Gastrocnemius medialis (tissue), 4 donors: ENCODE measurements at regions not wholly inside any gene's neighbourhood (a gene's known extent, or its start where the extent isn't known, plus 50 kb on each side); places are given as distances from the start of the nearest gene placed in this dataset.

Experiments used
- ATAC-seq, 2 donors: fragments of 150-250 bp; one replicate each; pipeline ENCODE4 v1.9.1; 2016
- DNase-seq, 2 donors: peaks; one replicate each; pipeline ENCODE4 v3.0.0-alpha.2; 2019
- H3K27ac ChIP-seq, 4 donors: fragments of 200-600 bp; sonication (generic); 1 replicate in 1 of 4; 2 replicates in 3 of 4; pipeline ENCODE4 v1.5.1; 2016 to 2018; ENCODE audit warnings: mild to moderate bottlenecking in 2 of 4, moderate library complexity in 1 of 4
- H3K27me3 ChIP-seq, 3 donors: fragments of 200-600 bp; sonication (generic) in 2 of 3; 1 replicate in 1 of 3; 2 replicates in 2 of 3; pipeline versions ENCODE4 v1.5.1 to v1.6.0; 2016 to 2019; ENCODE audit warnings: mild to moderate bottlenecking in 1 of 3, moderate library complexity in 1 of 3
- H3K36me3 ChIP-seq, 2 donors: fragments of 200-600 bp; sonication (generic) in 1 of 2; one replicate each; pipeline ENCODE4 v1.5.1; 2017 to 2018
- H3K4me1 ChIP-seq, 2 donors: fragments of 200-600 bp; sonication (generic) in 1 of 2; one replicate each; pipeline ENCODE4 v1.5.1; 2016 to 2017; ENCODE audit warnings: mild to moderate bottlenecking in 2 of 2
- H3K4me3 ChIP-seq, 4 donors: fragments of 200-600 bp; sonication (generic) in 3 of 4; 1 replicate in 1 of 4; 2 replicates in 3 of 4; pipeline ENCODE4 v1.5.1; 2016 to 2019; ENCODE audit warnings: mild to moderate bottlenecking in 2 of 4
- H3K9me3 ChIP-seq, 3 donors: fragments of 200-600 bp; sonication (generic) in 2 of 3; 1 replicate in 1 of 3; 2 replicates in 2 of 3; pipeline ENCODE4 v1.5.1; 2016 to 2019
- POLR2A ChIP-seq, 2 donors: fragments of 450-650 bp; IDR thresholded peaks; one replicate each; pipeline ENCODE4 v1.6.1; 2017; ENCODE audit warnings: antibody characterized with exemption in 2 of 2, mild to moderate bottlenecking in 2 of 2, moderate library complexity in 2 of 2
- in situ Hi-C, 4 donors: fragments of 200-750 bp; cut with MboI; loops; one replicate each; pipeline versions ENCODE4 v1.15.0 to v1.8.0; 2017; ENCODE audit warnings: low sequenced_read_pairs in 4 of 4
- intact Hi-C: fragments of 100-400 bp; cut with DNase I; formaldehyde crosslinking; loops from one replicate; pipeline ENCODE4 v1.15.1; 2023; ENCODE audit warnings: low total_unique reads
- TF ChIP-seq, protein P1 (sequence below), 5 experiments: fragments of 450-650 bp in 3 of 5; fragments of 200-600 bp in 2 of 5; sonication (generic) in 2 of 5; IDR thresholded peaks in 4 of 5; conservative IDR thresholded peaks in 1 of 5; 1 replicate in 4 of 5; 2 replicates in 1 of 5; pipeline ENCODE4 v1.5.1; 2016 to 2019; ENCODE audit warnings: antibody characterized with exemption in 5 of 5, mild to moderate bottlenecking in 3 of 5, moderate library complexity in 3 of 5

DNA sequence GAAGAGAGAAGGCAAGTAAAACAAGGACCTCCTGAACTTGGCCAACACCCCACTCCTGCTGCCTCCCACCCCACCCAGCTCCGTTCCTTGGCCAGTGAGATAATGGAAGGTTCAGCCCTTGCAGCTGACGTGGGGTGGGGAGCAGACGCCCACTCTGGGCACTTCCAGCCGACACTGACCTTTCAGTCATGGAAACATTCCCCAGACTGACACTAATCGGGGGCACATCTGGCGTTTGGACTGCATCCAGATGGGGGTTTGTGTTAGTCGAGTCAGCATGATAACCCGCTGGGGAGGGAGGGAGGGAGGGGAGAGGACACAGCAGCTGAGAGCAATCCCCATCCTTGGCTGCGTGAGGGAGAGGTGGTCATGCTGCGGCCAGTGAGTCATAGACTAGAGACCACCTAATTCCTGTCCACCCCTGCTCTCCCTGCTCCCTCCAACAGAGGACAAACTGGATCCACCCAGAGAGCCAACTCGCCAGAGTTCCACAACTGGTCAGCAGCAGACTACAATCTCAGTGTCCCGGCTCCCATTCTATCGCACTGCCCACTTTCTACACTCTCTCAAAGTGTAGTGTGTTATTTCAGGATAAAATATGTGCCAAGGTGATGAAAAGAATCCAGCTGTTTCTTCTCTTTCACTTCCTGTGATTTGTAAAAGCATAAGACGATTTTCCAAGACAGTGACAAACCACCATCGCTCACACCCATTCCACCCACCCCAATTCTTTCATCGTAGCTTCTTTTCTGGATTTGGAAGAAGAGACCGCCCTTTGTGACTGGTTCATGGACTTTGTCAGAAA, 115.4 kb upstream of the PKDCC start:
- TF ChIP-seq, protein P1, sequence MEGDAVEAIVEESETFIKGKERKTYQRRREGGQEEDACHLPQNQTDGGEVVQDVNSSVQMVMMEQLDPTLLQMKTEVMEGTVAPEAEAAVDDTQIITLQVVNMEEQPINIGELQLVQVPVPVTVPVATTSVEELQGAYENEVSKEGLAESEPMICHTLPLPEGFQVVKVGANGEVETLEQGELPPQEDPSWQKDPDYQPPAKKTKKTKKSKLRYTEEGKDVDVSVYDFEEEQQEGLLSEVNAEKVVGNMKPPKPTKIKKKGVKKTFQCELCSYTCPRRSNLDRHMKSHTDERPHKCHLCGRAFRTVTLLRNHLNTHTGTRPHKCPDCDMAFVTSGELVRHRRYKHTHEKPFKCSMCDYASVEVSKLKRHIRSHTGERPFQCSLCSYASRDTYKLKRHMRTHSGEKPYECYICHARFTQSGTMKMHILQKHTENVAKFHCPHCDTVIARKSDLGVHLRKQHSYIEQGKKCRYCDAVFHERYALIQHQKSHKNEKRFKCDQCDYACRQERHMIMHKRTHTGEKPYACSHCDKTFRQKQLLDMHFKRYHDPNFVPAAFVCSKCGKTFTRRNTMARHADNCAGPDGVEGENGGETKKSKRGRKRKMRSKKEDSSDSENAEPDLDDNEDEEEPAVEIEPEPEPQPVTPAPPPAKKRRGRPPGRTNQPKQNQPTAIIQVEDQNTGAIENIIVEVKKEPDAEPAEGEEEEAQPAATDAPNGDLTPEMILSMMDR (IDR thresholded peaks at IDR 0.05 in 4 of 5, conservative IDR thresholded peaks at IDR 0.05 in 1 of 5), result no peak
- no peak for TF ChIP-seq POLR2A (IDR thresholded peaks at IDR 0.05)
- peak overlapping the region; percentile 70 to 89 (median 76) for H3K27ac ChIP-seq
- no peaks in the 10 kb centered on the region for H3K36me3 ChIP-seq
- peak overlapping the region in 1 of 4 donors; percentile 8 for H3K4me3 ChIP-seq
- peaks cover 48 to 60% of the 10 kb centered on the region in 2 donors for H3K4me1 ChIP-seq
- no peaks in the 10 kb centered on the region for H3K27me3 ChIP-seq
- H3K9me3 ChIP-seq, result no peaks in the 10 kb centered on the region
- in situ Hi-C loops (no loop called here), intact Hi-C loops (no loop called here)
- ATAC-seq (peak; percentile 17 to 39), DNase-seq (peak; percentile 43 to 67)

DNA sequence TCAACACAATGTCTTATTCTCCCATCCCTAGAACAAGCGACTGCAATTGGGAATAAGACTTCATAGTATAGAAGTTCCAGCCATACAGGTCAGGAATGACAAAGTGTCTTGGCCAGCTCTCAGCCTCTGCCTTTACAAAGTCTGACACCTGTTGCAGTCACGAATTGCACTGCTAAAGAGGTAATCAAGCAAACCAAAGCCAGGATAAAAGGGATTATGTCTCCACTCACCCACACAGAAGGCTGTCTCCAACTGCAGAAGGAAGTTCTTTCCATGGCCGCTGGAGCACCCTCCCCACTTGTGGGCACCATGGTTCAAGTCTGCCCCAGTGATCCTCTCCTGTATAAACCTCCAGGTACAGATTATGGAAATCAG, 114.8 kb upstream of the PKDCC start:
- ATAC-seq (peak; percentile 44 to 48), DNase-seq (no peak)
- H3K9me3 ChIP-seq, result no peaks in the 10 kb centered on the region
- H3K36me3 ChIP-seq, result no peaks in the 10 kb centered on the region
- H3K27ac ChIP-seq, result peak overlapping the region; percentile 70 to 89 (median 76)
- intact Hi-C loops (no loop called here), in situ Hi-C loops (no loop called here)
- peaks cover 42 to 54% of the 10 kb centered on the region in 2 donors for H3K4me1 ChIP-seq
- no peak overlapping the region for H3K4me3 ChIP-seq
- H3K27me3 ChIP-seq, result no peaks in the 10 kb centered on the region
- TF ChIP-seq, protein P1 (IDR thresholded peaks at IDR 0.05 in 4 of 5, conservative IDR thresholded peaks at IDR 0.05 in 1 of 5), result no peak
- TF ChIP-seq POLR2A (IDR thresholded peaks at IDR 0.05), result no peak

DNA sequence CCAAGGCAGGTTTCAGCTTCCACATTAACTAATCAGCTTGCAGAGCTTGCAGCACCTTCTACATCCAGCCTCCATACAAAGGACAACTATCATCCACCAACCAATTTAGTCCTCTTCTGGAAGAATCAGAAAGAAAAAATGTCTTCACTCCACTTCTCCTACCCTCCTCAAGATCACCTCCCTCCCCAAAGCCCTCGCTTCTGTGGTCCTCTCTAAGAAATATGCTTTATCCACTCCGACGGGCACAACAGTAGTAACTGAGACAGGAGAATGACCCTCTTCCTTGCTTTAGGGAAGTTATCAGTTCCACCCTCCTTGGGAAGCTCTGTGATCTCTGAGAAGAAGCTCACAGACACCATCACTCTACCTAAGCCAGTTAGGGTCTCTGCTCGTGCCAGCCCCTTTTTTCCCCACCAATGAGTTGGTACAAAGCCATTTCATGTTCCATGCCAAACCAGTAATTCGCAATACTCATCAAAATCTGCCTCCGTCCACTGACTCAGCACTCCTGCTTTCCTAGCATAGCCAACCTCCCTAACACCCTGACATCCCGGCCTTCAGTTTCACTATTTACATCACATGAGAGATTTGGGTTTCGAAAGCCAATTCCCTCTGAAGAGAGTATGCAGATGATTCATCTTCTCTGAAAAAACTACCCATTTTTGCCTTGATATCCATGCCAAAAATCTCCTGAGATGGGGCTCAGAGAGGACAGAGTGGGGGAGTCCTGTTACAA, 114.1 kb upstream of the PKDCC start:
- peak; percentile 30 to 39 for ATAC-seq
- Histone ChIP-seq H3K9me3 (no peaks in the 10 kb centered on the region), H3K36me3 (no peaks in the 10 kb centered on the region), H3K27ac (peak overlapping the region; percentile 70 to 89 (median 76)), H3K27me3 (no peaks in the 10 kb centered on the region), H3K4me1 (peaks cover 35 to 48% of the 10 kb centered on the region in 2 donors), H3K4me3 (no peak overlapping the region)
- TF ChIP-seq, protein P1 (IDR thresholded peaks at IDR 0.05 in 4 of 5, conservative IDR thresholded peaks at IDR 0.05 in 1 of 5), result no peak
- TF ChIP-seq POLR2A (IDR thresholded peaks at IDR 0.05), result no peak
- DNase-seq, result no peak
- in situ Hi-C loops (no loop called here), intact Hi-C loops (no loop called here)

DNA sequence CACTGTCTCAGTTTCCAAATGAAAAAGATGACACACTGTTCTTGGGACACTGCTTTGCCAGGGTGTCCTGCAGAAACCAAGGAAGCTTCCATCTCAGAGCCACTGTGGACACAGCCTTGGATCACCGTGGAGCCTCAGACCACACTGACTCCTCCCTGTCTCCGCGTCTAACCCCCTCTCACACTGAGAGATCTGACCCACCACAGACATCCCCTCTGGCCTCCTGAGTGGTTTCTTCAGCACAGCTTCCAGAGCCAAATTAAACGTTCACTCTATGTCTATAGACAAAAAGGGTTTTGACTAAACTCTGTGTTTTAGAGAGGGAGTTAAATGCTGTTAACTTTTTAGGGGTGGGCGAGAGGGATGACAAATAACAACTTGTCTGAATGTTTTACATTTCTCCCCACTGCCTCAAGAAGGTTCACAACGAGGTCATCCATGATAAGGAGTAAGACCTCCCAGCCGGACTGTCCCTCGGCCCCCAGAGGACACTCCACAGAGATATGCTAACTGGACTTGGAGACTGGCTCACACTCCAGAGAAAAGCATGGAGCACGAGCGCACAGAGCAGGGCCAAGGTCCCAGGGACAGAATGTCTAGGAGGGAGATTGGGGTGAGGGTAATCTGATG, 113.4 kb upstream of the PKDCC start:
- intact Hi-C loops (no loop called here), in situ Hi-C loops (no loop called here)
- Histone ChIP-seq H3K36me3 (no peaks in the 10 kb centered on the region), H3K27ac (peak overlapping the region; percentile 50 to 89 (median 76)), H3K4me3 (no peak overlapping the region), H3K27me3 (no peaks in the 10 kb centered on the region), H3K9me3 (no peaks in the 10 kb centered on the region), H3K4me1 (peaks cover 33 to 47% of the 10 kb centered on the region in 2 donors)
- ATAC-seq, result no peak
- no peak for DNase-seq
- TF ChIP-seq POLR2A (IDR thresholded peaks at IDR 0.05), result no peak
- TF ChIP-seq, protein P1 (IDR thresholded peaks at IDR 0.05 in 4 of 5, conservative IDR thresholded peaks at IDR 0.05 in 1 of 5), result no peak
